Trophoblast cell (in vitro differentiated cells and primary cell): ENCODE measurements at regions not wholly inside any gene's neighbourhood (a gene's known extent, or its start where the extent isn't known, plus 50 kb on each side); places are given as distances from the start of the nearest gene placed in this dataset.

Experiments
- DNase-seq, 2 donors: peaks; one replicate each; pipeline ENCODE4 v3.0.0-alpha.2; 2016
- H2AFZ ChIP-seq: 2 replicates; pipeline ENCODE4 v1.6.1; 2013; ENCODE audit warnings: low read length, moderate library complexity, mild to moderate bottlenecking; ENCODE audit not compliant: insufficient read depth, poor library complexity
- H2AK5ac ChIP-seq: 2 replicates; pipeline ENCODE4 v1.6.1; 2013; ENCODE audit warnings: mild to moderate bottlenecking, low read length
- H2BK120ac ChIP-seq: 2 replicates; pipeline ENCODE4 v1.6.1; 2013; ENCODE audit warnings: low read length, mild to moderate bottlenecking, moderate library complexity; ENCODE audit not compliant: insufficient read depth, poor library complexity
- H2BK12ac ChIP-seq: 2 replicates; pipeline ENCODE4 v1.6.1; 2013; ENCODE audit warnings: mild to moderate bottlenecking, low read length, moderate library complexity
- H2BK5ac ChIP-seq: 2 replicates; pipeline ENCODE4 v1.6.1; 2013; ENCODE audit warnings: low read length, low read depth, moderate library complexity, mild to moderate bottlenecking; ENCODE audit not compliant: poor library complexity
- H3K14ac ChIP-seq: 2 replicates; pipeline ENCODE4 v1.6.1; 2013; ENCODE audit warnings: mild to moderate bottlenecking, low read length
- H3K18ac ChIP-seq: 2 replicates; pipeline ENCODE4 v1.6.1; 2013; ENCODE audit warnings: mild to moderate bottlenecking, low read length
- H3K23ac ChIP-seq: 2 replicates; pipeline ENCODE4 v1.6.1; 2013; ENCODE audit warnings: low read length
- H3K27ac ChIP-seq: 2 replicates; pipeline ENCODE4 v1.5.1; 2013; ENCODE audit warnings: low read depth, mild to moderate bottlenecking, inconsistent platforms, low read length, moderate library complexity
- H3K27me3 ChIP-seq: 2 replicates; pipeline ENCODE4 v1.6.1; 2013; ENCODE audit warnings: inconsistent platforms, mild to moderate bottlenecking, low read length, moderate library complexity; ENCODE audit not compliant: insufficient read depth
- H3K36me3 ChIP-seq, 2 experiments: 1 replicate in 1 of 2; 2 replicates in 1 of 2; pipeline ENCODE4 v1.6.1; 2013; ENCODE audit warnings: low read length in 2 of 2, mild to moderate bottlenecking in 2 of 2, moderate library complexity in 1 of 2; ENCODE audit not compliant: insufficient read depth in 2 of 2, control insufficient read depth in 1 of 2
- H3K4ac ChIP-seq: 2 replicates; pipeline ENCODE4 v1.6.1; 2013; ENCODE audit warnings: low read depth, mild to moderate bottlenecking, low read length, moderate library complexity
- H3K4me1 ChIP-seq, 2 experiments: 1 replicate in 1 of 2; 2 replicates in 1 of 2; pipeline ENCODE4 v1.6.1; 2013; ENCODE audit warnings: low read length in 2 of 2, mild to moderate bottlenecking in 2 of 2, moderate library complexity in 1 of 2; ENCODE audit not compliant: insufficient read depth in 2 of 2, control insufficient read depth in 1 of 2
- H3K4me2 ChIP-seq: 2 replicates; pipeline ENCODE4 v1.6.1; 2013; ENCODE audit warnings: inconsistent platforms, mild to moderate bottlenecking, low read length, moderate library complexity
- H3K4me3 ChIP-seq: 2 replicates; pipeline ENCODE4 v1.5.1; 2013; ENCODE audit warnings: mild to moderate bottlenecking, low read depth, low read length, inconsistent platforms
- H3K79me1 ChIP-seq: one replicate; pipeline ENCODE4 v1.6.1; 2013; ENCODE audit warnings: low read length
- H3K79me2 ChIP-seq: 2 replicates; pipeline ENCODE4 v1.6.1; 2013; ENCODE audit warnings: low read length, mild to moderate bottlenecking; ENCODE audit not compliant: control insufficient read depth, insufficient read depth, poor library complexity
- H3K9ac ChIP-seq: 2 replicates; pipeline ENCODE4 v1.6.1; 2013; ENCODE audit warnings: mild to moderate bottlenecking, low read length
- H3K9me3 ChIP-seq: 2 replicates; pipeline ENCODE4 v1.6.1; 2013; ENCODE audit warnings: low read depth, mild to moderate bottlenecking, control low read depth, inconsistent platforms, low read length; ENCODE audit not compliant: insufficient read depth
- H4K12ac ChIP-seq: 2 replicates; pipeline ENCODE4 v1.6.1; 2013; ENCODE audit warnings: low read depth, mild to moderate bottlenecking, low read length, moderate library complexity
- H4K8ac ChIP-seq: 2 replicates; pipeline ENCODE4 v1.6.1; 2013; ENCODE audit warnings: low read depth, mild to moderate bottlenecking, low read length, moderate library complexity
- H4K91ac ChIP-seq: one replicate; pipeline ENCODE4 v1.6.1; 2013; ENCODE audit warnings: low read depth, mild to moderate bottlenecking, low read length, moderate library complexity
- WGBS: extraction: QIAGEN DNeasy Blood & Tissue Kit; methylation state at CpG from one replicate; pipeline ENCODE4 v1.1.7; 2013; ENCODE audit warnings: missing lambda C conversion rate; ENCODE audit not compliant: insufficient read length, insufficient coverage; ENCODE audit errors: extremely low coverage; 5-methylcytosine and 5-hydroxymethylcytosine counted together

DNA sequence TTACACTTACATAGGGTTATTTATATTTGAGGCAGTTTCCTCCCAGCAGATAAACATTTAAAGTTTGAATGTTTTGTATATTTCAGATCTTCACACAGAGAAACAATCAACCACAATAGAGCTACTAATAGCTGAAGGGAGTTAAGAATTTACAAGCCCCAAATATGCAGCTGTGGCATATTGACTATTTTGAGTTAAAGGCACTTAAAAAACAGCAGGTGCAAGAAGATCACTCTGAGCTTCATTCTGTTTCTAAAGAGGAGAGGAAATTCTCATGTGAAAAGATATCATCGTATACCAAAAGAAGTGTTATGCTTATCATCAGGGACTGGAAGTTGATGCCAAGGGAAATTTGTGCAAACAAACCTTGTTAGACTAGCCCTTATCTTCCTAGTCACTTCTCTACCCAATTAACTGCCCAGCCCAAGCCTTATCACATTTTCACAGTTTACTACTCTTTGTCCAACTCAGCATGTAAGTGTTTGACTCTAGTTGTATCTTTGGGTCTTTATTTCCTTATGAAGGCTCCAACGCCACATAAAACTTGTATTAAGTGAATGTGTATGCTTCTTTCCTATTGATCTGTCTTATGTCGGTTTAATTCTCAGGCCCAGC lies 66.3 kb upstream of the COG2 start:
- Histone ChIP-seq H2AK5ac (no peak overlapping the region), H2BK12ac (no peak overlapping the region), H3K14ac (no peak overlapping the region)

DNA sequence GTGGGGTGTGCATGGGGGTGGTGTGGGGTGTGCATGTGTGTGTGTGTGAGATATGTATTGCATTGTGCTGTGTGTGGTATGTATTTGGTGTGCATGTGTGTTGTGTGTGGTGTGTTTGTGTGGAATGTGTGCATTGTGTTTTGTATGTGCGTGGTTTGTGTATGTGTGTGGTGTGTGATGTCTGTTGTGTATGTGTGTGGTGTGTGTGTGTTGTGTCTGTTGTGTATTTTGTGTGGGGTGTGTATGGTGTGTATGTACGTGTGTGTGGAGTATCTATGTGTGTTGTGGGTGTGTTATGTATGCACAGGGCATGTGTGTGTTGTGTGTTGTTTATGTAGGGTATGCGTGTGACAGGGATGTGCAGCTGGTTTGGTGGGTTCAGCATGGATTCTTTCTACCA lies 67.8 kb upstream of the COG2 start:
- H3K23ac ChIP-seq, result peak overlapping the region; percentile 42
- H3K18ac ChIP-seq, result no peak overlapping the region
- peaks cover 3% of the 10 kb centered on the region for H3K9me3 ChIP-seq
- no peak overlapping the region for H2BK12ac ChIP-seq
- H3K36me3 ChIP-seq, result no peaks in the 10 kb centered on the region
- H3K27me3 ChIP-seq, result no peaks in the 10 kb centered on the region
- no peak overlapping the region for H2AK5ac ChIP-seq
- H3K9ac ChIP-seq, result no peak overlapping the region
- H2AFZ ChIP-seq, result no peak overlapping the region
- no peak overlapping the region for H3K4me3 ChIP-seq
- no peak overlapping the region for H2BK120ac ChIP-seq
- H3K27ac ChIP-seq, result no peak overlapping the region
- no peak overlapping the region for H3K4me2 ChIP-seq
- no peak overlapping the region for H4K12ac ChIP-seq
- H3K14ac ChIP-seq, result no peak overlapping the region
- H3K79me1 ChIP-seq, result peaks cover 3% of the 10 kb centered on the region
- H3K79me2 ChIP-seq, result no peaks in the 10 kb centered on the region
- H2BK5ac ChIP-seq, result no peak overlapping the region
- H4K91ac ChIP-seq, result no peak overlapping the region
- H4K8ac ChIP-seq, result no peak overlapping the region
- no peak overlapping the region for H3K4ac ChIP-seq
- WGBS, result 100% methylated on average over 1 of the region's 3 CpGs
- no peak for DNase-seq
- peaks cover 7 to 13% of the 10 kb centered on the region in 2 experiments for H3K4me1 ChIP-seq

More for the DNA sequence above, 66.3 kb upstream of the COG2 start:
- Histone ChIP-seq H3K27ac (no peak overlapping the region), H3K4ac (no peak overlapping the region), H4K12ac (no peak overlapping the region), H3K36me3 (no peaks in the 10 kb centered on the region), H3K4me1 (peaks cover 3 to 9% of the 10 kb centered on the region in 2 experiments), H3K79me1 (peaks cover 3% of the 10 kb centered on the region), H3K9ac (no peak overlapping the region), H3K9me3 (peaks cover 3% of the 10 kb centered on the region), H2AFZ (no peak overlapping the region), H2BK5ac (no peak overlapping the region), H2BK120ac (no peak overlapping the region), H4K91ac (no peak overlapping the region), H3K18ac (no peak overlapping the region), H3K27me3 (no peaks in the 10 kb centered on the region), H3K79me2 (no peaks in the 10 kb centered on the region), H3K4me3 (no peak overlapping the region), H3K23ac (no peak overlapping the region), H4K8ac (no peak overlapping the region), H3K4me2 (no peak overlapping the region)
- no CpG with 5 or more reads among the region's 3 CpGs for WGBS
- no peak for DNase-seq

DNA sequence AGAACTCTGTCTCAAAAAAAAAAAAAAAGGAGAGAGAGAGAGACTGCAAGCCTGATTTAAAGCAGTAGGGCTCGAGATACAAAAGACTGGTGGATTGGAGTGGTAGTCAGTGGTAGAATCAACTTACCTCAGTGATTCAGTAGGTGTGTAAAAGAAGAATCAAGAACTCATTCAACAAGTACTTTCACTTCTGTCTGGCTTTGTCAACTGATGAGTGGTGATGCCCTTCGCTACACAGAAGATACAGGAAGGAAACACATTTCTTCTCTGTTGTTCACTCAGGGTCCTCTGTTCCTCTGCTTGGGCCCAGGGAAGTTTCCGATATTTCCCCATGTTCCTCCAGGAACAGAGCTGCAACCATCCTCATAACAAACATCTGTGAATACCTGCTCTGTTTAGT lies 68.6 kb upstream of the COG2 start:
- peaks cover 7 to 13% of the 10 kb centered on the region in 2 experiments for H3K4me1 ChIP-seq
- no CpG with 5 or more reads among the region's 3 CpGs for WGBS

DNA sequence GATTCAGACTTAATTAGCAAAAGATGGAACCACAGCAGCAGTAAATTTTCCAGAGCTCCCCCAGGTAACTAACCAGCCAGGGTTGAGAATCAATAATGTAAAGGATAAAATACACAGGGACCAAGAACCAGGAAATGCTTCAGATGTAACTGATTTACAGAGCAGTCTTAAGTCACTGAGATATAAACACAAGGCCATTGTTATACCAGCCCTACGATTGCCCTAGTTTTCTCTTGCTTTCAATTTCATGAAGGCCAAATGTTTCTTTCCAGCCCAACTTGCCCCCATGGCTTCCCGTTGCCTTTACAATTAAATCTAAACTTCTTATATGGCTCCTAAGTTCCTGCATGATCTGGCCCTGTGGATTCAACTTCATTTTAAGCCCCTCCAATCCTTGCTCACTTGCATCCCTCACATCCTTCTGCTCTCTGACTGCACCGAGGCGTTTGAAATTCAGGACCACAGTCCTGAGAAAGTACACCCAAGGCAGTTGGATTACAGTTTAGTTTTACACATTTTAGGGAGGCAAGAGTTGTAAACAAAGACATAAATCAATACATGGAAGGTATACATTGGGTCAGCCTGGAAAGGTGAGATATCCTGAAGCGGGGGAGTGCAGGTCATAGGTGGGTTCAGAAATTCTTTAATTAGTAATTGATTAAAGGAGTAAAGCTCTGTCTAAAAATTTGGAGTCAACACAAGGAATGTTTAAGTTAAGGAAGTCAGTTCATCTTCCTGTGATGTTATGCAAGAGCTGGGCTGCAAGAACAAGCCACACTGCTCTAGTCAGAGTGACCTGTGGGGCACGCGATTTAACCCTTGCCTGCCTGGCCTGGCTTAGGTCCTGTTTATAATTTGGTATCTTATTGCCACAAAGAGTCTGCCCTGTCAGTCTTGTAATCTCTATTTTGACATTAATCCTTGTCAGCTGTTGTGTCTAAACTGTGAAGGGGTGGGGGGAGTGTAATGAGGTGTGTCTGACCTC lies 69.9 kb upstream of the COG2 start:
- no peak overlapping the region for H3K4me2 ChIP-seq
- H4K8ac ChIP-seq, result peak overlapping the region; percentile 56
- no peak overlapping the region for H4K12ac ChIP-seq
- peaks cover 3% of the 10 kb centered on the region for H3K9me3 ChIP-seq
- H3K9ac ChIP-seq, result no peak overlapping the region
- no peak overlapping the region for H3K18ac ChIP-seq
- peak in 1 of 2 donors; percentile 10 for DNase-seq
- no CpG with 5 or more reads among the region's 7 CpGs for WGBS
- peak overlapping the region; percentile 11 for H4K91ac ChIP-seq
- no peak overlapping the region for H2BK120ac ChIP-seq
- no peaks in the 10 kb centered on the region for H3K36me3 ChIP-seq
- no peak overlapping the region for H2BK12ac ChIP-seq
- peaks cover 7 to 13% of the 10 kb centered on the region in 2 experiments for H3K4me1 ChIP-seq
- H3K27me3 ChIP-seq, result no peaks in the 10 kb centered on the region
- no peak overlapping the region for H3K27ac ChIP-seq
- no peaks in the 10 kb centered on the region for H3K79me2 ChIP-seq
- H3K4ac ChIP-seq, result no peak overlapping the region
- H3K79me1 ChIP-seq, result peaks cover 3% of the 10 kb centered on the region
- peak overlapping the region; percentile 45 for H2AFZ ChIP-seq
- H3K14ac ChIP-seq, result no peak overlapping the region
- H2AK5ac ChIP-seq, result no peak overlapping the region
- no peak overlapping the region for H3K4me3 ChIP-seq
- H3K23ac ChIP-seq, result no peak overlapping the region
- H2BK5ac ChIP-seq, result no peak overlapping the region

More for the DNA sequence above, 68.6 kb upstream of the COG2 start:
- no peak overlapping the region for H2BK12ac ChIP-seq
- no peak overlapping the region for H3K9ac ChIP-seq
- no peaks in the 10 kb centered on the region for H3K36me3 ChIP-seq
- no peak overlapping the region for H3K14ac ChIP-seq
- H4K12ac ChIP-seq, result no peak overlapping the region
- H2AFZ ChIP-seq, result no peak overlapping the region
- no peak overlapping the region for H3K18ac ChIP-seq
- H2BK120ac ChIP-seq, result no peak overlapping the region
- no peak overlapping the region for H2AK5ac ChIP-seq
- DNase-seq, result no peak
- no peak overlapping the region for H3K27ac ChIP-seq
- H3K4ac ChIP-seq, result no peak overlapping the region
- H3K4me3 ChIP-seq, result no peak overlapping the region
- H4K8ac ChIP-seq, result no peak overlapping the region
- H3K27me3 ChIP-seq, result no peaks in the 10 kb centered on the region
- H3K79me1 ChIP-seq, result peaks cover 3% of the 10 kb centered on the region
- H2BK5ac ChIP-seq, result no peak overlapping the region
- H3K23ac ChIP-seq, result no peak overlapping the region
- no peaks in the 10 kb centered on the region for H3K79me2 ChIP-seq
- H3K9me3 ChIP-seq, result peaks cover 3% of the 10 kb centered on the region
- H4K91ac ChIP-seq, result no peak overlapping the region
- no peak overlapping the region for H3K4me2 ChIP-seq
